Activated CD8-positive, alpha-beta memory T cell treated with anti-CD3 and anti-CD28 coated beads for 36 hours (primary cell): ENCODE measurements at regions not wholly inside any gene's neighbourhood (a gene's known extent, or its start where the extent isn't known, plus 50 kb on each side); places are given as distances from the start of the nearest gene placed in this dataset.

Experiments used
- CTCF ChIA-PET: fragments of 350-600 bp; sonication (Branson Sonifier 250); formaldehyde crosslinking; loops from one replicate; lab custom pipeline; 2021; ENCODE audit warnings: antibody characterized with exemption; lab: Charles Lee
- POLR2A ChIA-PET: fragments of 350-600 bp; sonication (Branson Sonifier 250); formaldehyde crosslinking; loops from one replicate; lab custom pipeline; 2021; ENCODE audit warnings: antibody characterized with exemption; lab: Charles Lee

DNA sequence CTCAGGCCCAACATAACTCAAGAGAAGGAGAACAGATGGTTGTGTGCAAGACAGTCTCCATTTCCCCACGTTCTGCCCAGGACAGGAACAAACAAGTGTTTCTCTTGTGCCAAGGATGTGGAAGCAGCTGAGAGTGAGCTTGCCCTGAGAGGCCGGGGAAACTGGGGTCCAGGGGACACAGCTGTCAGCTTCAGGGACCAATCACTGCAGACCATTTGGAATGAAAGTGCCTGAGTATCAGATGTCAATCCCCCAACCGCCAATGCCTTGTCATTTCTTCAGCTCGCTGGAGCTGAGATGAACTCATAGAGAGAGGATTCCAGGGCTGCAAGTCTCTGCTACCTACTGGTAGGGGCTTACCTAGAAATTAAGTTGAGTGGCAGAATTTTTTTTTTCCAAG is 71.9 kb upstream of the METAP2 start:
- POLR2A ChIA-PET: no interaction called here
- CTCF ChIA-PET: no interaction called here

DNA sequence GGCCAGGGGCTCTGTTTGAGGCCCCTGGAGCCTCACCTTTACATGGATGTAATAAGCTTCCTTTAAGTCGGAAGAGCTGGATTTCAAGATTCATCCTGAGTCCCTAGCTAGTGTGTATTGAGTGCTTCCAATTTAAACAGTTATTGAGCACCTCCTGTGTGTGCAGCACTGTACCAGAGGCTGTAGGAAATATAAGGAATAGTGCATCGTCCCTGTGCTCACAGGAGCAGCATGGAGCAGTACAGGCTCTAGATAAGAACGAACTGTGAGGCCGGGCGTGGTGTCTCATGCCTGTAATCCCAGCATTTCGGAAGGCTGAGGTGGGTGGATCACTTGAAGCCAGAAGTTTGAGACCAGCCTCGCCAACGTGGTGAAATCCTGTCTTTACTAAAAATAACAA is 65.8 kb upstream of the METAP2 start:
- ChIA-PET CTCF (no interaction called here), POLR2A (no interaction called here)

DNA sequence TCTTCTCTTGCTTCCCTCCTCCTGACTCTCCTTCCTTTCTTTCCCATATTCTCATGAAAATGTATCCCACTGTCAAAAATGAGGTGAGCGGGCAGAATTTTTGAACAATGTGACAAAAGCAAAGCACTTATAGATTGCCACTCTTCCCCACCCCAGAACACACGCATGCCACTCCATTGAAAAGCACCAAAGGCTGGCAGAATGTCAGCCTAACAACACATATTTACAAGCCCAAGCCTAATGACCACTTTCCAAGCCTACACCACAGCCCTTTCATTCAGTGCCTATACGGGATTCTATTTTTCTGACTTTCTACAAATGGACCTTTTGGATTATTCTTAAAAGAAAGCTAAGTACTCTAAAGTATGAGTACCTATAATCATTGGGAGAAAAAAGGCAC is 62.9 kb upstream of the METAP2 start:
- CTCF ChIA-PET: no interaction called here
- POLR2A ChIA-PET: no interaction called here

DNA sequence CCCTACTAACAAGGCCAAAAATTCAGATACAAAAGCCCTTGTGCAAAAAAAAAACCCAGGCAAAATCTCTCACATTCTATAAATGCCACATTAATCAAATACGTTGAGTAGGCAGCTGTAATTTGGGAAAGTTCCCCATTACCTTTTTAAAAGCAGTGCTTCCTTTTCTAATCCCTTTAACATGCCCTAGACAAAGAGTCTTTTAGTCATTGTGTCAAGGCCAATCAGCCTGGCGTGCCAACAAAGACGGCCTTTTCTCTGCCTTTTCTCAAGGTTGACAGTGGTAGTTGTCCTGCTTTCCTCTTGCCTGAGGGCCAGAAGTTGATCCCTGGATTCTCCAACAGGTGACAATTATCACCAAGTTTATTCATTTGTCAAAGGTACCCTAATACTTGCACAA is 62.5 kb upstream of the METAP2 start:
- ChIA-PET POLR2A (no interaction called here), CTCF (no interaction called here)

DNA sequence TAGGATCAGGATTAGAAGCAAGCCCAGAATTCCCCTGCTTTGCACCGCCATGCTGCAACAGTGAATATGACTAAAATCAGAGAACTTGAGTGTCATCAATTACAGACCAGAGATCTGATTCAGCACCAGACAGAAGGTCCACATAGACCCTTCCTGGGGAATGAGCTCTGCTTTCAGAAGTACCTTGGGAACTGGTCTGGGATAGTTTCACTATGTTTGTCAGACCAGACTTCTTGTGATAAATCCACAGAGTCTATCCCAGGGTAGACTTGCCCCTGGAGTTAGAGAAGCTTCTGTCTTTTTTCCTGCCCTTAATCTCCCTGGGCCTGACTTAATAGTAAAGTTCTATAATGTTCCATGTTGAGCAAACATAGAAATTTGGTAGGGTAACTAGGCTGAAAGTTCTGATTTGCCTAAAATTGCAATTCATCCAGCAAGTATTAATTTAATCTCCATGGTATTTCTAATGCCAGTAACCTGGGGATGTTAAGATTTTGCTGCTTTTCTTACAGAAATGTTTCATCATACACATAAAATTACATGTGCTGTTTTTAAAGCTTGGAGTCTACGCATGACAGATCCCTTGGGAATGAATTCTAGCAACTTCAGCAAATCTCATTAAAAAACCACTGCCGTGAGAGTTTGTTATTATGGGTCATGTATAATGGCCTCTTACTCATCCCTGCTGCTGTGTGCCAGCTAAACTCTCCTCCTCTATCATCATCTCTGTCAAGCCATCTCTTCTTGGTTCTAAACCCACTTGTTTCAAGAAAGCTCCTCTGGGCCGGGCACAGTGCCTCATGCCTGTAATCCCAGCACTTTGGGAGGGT is 61.3 kb upstream of the METAP2 start:
- ChIA-PET POLR2A (no interaction called here), CTCF (no interaction called here)

DNA sequence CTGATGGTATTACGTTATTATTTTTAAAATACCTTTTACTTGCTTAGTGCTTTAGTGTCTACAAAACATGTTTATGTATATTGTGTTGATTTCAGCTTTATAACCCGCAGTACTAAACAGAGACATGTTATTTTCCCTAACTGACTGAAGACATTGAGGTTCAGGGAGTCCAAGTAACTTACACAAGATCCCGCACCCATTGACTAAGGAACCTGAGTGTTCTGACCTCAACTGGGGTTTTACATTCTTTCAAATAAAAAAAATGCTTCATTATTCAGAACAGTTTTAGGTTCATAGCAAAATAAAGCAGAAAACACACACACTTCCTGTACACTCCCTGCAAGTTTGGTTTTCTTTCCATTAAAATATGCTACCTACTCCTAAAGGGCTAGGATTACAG is 60.4 kb upstream of the METAP2 start:
- ChIA-PET CTCF (no interaction called here), POLR2A (no interaction called here)

DNA sequence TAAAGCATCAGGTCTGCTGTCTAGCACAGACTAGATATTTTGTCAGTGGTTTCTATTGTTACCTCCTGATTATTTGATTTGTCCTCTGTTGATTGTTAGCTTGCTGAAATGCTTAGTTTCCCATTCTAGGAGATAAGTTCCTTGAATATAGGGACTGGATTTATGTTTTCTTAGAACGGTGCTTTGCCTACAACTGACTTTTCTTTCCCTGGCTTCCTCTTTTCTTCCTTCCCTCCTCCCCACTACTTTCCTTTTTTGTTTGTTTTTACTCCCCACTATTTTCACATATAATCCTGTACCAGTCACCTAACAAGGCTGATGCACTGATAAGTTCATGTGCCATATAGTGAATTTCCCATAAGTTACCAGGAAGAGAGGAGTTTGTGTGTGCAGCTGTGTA is 58.5 kb upstream of the METAP2 start:
- POLR2A ChIA-PET: no interaction called here
- CTCF ChIA-PET: interaction anchor here (0.6 kb wide), 1 partner anchor 19 kb away, joined by 3 read pairs; no protein-coding TSS in a partner anchor

DNA sequence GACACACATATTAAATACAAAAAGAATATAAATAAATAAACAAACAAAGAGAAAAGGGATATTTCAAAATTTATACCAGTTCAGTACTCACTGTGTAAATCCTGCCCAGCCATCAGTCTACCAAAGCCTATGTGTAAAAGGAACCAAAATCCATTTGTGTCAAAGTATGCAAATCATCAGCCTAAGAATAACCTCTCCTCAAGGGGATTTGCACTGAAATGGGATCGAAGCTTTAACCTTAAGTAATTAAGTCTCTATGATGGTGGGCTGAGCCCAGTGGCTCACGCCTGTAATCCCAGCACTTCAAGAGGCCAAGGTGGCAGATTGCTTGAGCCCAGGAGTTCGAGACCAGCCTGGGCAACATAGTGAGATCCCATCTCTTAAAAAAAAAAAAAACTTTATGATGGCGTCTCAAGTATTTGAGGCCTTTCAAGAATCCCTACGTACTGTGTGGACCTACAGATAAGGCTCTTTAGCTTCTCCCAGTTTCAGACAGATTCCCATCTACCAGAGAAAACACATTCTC is 57.8 kb upstream of the METAP2 start:
- CTCF ChIA-PET: interaction anchor here (0.6 kb wide), 1 partner anchor 18 kb away, joined by 3 read pairs; no protein-coding TSS in a partner anchor
- POLR2A ChIA-PET: no interaction called here

DNA sequence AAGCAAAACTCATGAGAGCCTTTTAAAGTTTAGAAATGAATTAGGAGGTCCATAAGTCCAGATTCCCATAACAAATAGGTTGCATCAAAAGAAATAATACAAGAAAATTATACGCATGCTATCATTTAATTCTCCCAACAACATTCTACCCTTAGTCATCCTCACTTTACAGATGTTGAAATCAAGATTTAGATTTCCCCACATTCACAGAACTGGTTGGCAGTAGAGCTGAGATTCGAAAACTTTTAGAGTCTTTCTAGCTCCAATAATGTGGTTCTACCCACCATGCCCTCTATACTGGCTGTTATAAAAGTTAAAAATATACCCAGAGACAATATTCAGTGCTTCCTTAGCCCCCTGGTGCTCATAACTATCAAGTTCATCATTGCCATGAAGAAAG is 56.6 kb upstream of the METAP2 start:
- ChIA-PET POLR2A (no interaction called here), CTCF (interaction anchor here (0.5 to 0.6 kb wide), 2 partner anchors 20 to 54 kb away, joined by 3 read pairs; no protein-coding TSS in a partner anchor)

DNA sequence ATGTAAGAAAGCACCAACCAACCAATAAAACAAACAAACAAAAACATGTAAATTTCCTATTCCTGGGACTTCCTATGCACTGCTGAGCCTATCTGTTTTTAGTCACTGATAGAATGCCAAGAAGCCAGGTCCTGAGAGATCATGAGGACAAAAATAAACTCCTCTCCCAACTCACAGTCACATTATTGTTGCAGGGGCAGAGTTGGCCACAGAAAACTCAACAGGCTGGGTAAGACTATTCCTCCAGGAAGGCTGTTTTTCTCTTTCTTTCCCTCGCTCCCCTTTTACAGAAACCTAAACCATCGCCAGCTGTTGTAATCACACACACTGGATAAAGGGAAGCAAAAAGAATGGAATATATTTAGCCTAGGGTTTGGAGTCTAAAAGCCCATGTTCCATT is 55.8 kb upstream of the METAP2 start:
- CTCF ChIA-PET: no interaction called here
- POLR2A ChIA-PET: no interaction called here
